ENCODE measurements at regions not wholly inside any gene's neighbourhood (a gene's known extent, or its start where the extent isn't known, plus 50 kb on each side); places are given as distances from the start of the nearest gene placed in this dataset.
"Not testable (repeated sequence)": the region's sequence is repeated elsewhere in the genome, so short reads cannot be mapped to it uniquely, and the experiment has no call there.

DNA sequence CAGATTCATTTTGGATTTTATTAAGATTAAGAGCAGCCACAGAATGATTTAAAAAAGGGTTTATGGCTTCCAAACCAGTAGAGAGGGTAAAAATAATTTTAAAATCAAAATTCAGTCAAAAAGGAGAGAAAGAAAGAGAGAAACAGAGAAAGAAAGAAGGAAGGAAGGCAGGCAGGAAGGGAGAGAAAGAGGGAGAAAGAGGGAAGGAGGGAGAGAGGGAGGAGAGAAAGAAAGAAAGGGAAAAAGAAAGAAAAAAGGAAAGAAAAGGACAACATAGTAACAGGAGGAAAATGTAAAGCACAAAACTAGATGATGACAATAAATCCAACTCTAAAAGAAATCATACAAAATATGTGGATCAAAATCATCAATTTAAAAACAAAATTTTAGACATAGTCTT, 79.6 kb upstream of the FRG1 start:
- Mint-ChIP-seq H3K27ac (no peak overlapping the region), H3K4me3 (no peak overlapping the region)

DNA sequence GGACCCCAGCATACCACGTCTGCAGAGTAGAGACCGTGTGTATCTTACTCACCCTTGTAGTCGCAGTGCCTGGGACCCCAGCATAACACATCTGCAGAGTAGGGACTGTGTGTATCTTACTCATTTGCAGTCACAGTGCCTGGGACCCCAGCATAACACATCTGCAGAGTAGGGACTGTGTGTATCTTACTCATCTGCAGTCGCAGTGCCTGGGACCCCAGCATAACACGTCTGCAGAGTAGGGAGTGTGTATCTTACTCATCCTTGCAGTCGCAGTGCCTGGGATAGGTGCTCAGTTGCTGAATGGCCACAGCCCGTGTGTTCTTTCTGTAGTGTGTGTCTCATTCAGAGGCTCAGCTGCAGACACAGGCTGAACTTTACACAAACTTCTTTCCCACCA, 71.4 kb upstream of the FRG1 start:
- H3K27ac Mint-ChIP-seq = no peak overlapping the region
- H3K36me3 Mint-ChIP-seq (ENCODE audit: low read depth) = peaks cover 4% of the 10 kb centered on the region
- TF ChIP-seq, protein P1, sequence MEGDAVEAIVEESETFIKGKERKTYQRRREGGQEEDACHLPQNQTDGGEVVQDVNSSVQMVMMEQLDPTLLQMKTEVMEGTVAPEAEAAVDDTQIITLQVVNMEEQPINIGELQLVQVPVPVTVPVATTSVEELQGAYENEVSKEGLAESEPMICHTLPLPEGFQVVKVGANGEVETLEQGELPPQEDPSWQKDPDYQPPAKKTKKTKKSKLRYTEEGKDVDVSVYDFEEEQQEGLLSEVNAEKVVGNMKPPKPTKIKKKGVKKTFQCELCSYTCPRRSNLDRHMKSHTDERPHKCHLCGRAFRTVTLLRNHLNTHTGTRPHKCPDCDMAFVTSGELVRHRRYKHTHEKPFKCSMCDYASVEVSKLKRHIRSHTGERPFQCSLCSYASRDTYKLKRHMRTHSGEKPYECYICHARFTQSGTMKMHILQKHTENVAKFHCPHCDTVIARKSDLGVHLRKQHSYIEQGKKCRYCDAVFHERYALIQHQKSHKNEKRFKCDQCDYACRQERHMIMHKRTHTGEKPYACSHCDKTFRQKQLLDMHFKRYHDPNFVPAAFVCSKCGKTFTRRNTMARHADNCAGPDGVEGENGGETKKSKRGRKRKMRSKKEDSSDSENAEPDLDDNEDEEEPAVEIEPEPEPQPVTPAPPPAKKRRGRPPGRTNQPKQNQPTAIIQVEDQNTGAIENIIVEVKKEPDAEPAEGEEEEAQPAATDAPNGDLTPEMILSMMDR (IDR thresholded peaks at IDR 0.05; ENCODE audit: unreplicated experiment in 3 of 3) = no peak
- H3K27me3 Mint-ChIP-seq (ENCODE audit: low read depth) = no peaks in the 10 kb centered on the region
- no peak overlapping the region for H3K4me3 Mint-ChIP-seq
- H3K4me1 Mint-ChIP-seq = no peaks in the 10 kb centered on the region
- peaks cover 45% of the 10 kb centered on the region for H3K9me3 Mint-ChIP-seq

More for the DNA sequence above, 79.6 kb upstream of the FRG1 start:
- TF ChIP-seq, protein P1 (IDR thresholded peaks at IDR 0.05; ENCODE audit: unreplicated experiment in 3 of 3) = no peak
- Mint-ChIP-seq H3K4me1 (no peaks in the 10 kb centered on the region), H3K27me3 (ENCODE audit: low read depth) (no peaks in the 10 kb centered on the region), H3K36me3 (ENCODE audit: low read depth) (no peaks in the 10 kb centered on the region), H3K9me3 (peaks cover 28% of the 10 kb centered on the region)

DNA sequence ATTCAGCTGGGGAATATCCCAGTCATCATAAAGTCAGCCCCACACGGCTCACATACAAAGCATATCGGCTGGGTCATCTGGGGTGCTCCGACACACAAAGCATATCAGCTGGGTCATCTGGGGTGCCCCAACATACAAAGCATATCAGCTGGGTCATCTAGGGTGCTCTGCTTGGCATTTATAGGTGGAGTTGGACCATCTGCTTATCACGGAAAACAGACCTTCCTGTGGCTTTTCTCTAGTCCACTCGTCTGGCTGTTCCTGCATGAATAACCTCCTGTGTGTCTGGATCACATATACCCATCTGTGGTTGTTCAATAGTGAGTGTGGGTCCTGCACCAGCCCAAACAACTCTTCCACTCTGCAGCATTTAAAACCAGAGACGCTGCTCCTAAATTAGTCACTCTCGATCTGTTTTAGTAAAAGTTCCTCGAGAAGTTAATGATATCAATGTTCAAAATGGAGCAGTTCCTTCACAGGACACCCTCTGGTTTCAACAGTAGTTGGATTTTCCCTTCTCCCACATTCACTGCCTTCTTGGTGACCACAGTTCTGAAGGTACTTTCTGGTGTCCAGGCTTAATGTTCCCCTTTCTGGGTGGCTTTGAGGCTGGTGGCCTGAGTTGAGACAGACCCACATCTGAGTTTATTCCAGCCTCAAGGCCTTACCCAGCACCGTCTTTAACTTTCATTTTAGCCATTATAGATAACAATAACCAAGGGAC, 70.0 kb upstream of the FRG1 start:
- no peak overlapping the region for H3K4me3 Mint-ChIP-seq
- TF ChIP-seq, protein P1 (IDR thresholded peaks at IDR 0.05; ENCODE audit: unreplicated experiment in 3 of 3) = no peak
- peaks cover 57% of the 10 kb centered on the region for H3K9me3 Mint-ChIP-seq
- no peaks in the 10 kb centered on the region for H3K4me1 Mint-ChIP-seq
- peaks cover 4% of the 10 kb centered on the region for H3K36me3 Mint-ChIP-seq (ENCODE audit: low read depth)
- no peak overlapping the region for H3K27ac Mint-ChIP-seq
- no peaks in the 10 kb centered on the region for H3K27me3 Mint-ChIP-seq (ENCODE audit: low read depth)

DNA sequence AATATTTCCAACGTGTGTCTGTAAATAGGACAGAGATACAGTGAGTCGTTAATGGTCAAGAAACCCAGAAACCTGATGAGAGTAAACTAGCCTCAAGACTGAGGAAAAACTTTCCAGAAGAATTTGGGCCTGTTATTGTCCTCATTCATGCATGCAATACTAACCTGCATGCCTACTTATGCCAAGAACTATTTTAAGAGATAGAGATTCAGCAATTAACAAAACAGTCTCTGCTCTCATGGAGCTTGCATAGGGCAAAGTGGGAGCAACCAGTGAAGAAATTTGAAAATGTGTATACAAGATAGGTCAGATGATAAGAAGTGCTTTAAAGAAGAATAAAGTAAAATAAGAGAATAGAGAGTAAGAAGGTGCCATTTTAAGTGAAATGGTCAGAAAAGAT, 66.1 kb upstream of the FRG1 start:
- Mint-ChIP-seq H3K4me3 (no peak overlapping the region), H3K9me3 (peaks cover 59% of the 10 kb centered on the region), H3K27me3 (ENCODE audit: low read depth) (no peaks in the 10 kb centered on the region), H3K4me1 (no peaks in the 10 kb centered on the region), H3K27ac (no peak overlapping the region), H3K36me3 (ENCODE audit: low read depth) (peaks cover 4% of the 10 kb centered on the region)
- TF ChIP-seq, protein P1 (IDR thresholded peaks at IDR 0.05; ENCODE audit: unreplicated experiment in 3 of 3) = no peak

DNA sequence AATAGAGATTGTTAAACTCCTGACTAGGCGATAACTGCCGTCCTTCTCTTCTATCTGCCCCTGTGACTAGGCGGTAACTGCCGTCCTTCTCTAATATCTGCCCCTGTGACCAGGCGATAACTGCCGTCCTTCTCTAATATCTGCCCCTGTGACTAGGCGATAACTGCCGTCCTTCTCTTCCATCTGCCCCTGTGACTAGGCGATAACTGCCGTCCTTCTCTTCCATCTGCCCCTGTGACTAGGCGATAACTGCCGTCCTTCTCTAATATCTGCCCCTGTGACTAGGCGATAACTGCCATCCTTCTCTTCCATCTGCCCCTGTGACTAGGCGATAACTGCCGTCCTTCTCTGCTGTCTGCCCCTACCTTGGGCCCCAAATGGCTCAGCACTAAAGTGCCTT, 59.5 kb upstream of the FRG1 start:
- H3K4me1 Mint-ChIP-seq; H3K27ac Mint-ChIP-seq; H3K36me3 Mint-ChIP-seq (ENCODE audit: low read depth); H3K4me3 Mint-ChIP-seq; H3K27me3 Mint-ChIP-seq (ENCODE audit: low read depth): not testable (repeated sequence)
- peaks cover 61% of the 10 kb centered on the region for H3K9me3 Mint-ChIP-seq

DNA sequence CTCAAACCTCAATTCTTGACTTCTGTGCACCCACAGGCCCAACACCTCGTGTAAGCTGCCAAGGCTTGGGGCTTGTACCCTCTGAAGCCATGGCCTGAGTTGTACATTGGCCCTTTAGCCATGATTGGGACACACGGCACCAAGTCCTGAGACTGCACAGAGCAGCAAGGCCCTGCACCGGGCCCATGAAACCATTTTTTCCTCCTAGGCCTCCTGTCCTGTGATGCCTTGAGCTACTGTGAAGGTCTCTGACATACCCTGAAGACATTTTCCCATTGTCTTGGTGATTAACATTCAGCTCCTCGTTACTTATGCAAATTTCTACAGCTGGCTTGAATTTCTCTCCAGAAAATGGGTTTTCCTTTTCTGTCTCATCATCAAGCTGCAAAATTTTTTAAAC, 52.3 kb upstream of the FRG1 start:
- H3K27me3 Mint-ChIP-seq (ENCODE audit: low read depth); H3K4me1 Mint-ChIP-seq; H3K4me3 Mint-ChIP-seq; H3K36me3 Mint-ChIP-seq (ENCODE audit: low read depth); H3K27ac Mint-ChIP-seq: not testable (repeated sequence)
- peaks cover 57% of the 10 kb centered on the region for H3K9me3 Mint-ChIP-seq

All from nephron (organoid).